ENCODE measurements at regions not wholly inside any gene's neighbourhood (a gene's known extent, or its start where the extent isn't known, plus 50 kb on each side); places are given as distances from the start of the nearest gene placed in this dataset.

- no peaks in the 10 kb centered on the region for H3K4me1 ChIP-seq (ENCODE audit: insufficient read depth)
- H3K4me3 ChIP-seq, result no peak overlapping the region
- no peaks in the 10 kb centered on the region for H3K27me3 ChIP-seq
- 86 to 93% (median 86%) methylated on average over 7 of the region's 7 CpGs for WGBS, 3 donors
- DNase-seq, result no peak
- intact Hi-C loops (cut with DNase I), result no loop called here
- TF ChIP-seq POLR2A (IDR thresholded peaks at IDR 0.05), result no peak
- TF ChIP-seq EP300 (IDR thresholded peaks at IDR 0.05), result no peak
- TF ChIP-seq CTCF (IDR thresholded peaks at IDR 0.05), result no peak
- H3K9me3 ChIP-seq, result no peaks in the 10 kb centered on the region
- no peaks in the 10 kb centered on the region for H3K36me3 ChIP-seq
- no peak overlapping the region for H3K27ac ChIP-seq
Observed at GRCh38 chr2:121873864-121874263, 118.4 kb downstream of the TSN start.

GRCh38 chr2:121875585-121876185, 120.2 kb downstream of the TSN start:
- DNase-seq, result no peak
- H3K36me3 ChIP-seq, result no peaks in the 10 kb centered on the region
- no peaks in the 10 kb centered on the region for H3K27me3 ChIP-seq
- 58 to 73% (median 72%) methylated on average over 2 of the region's 2 CpGs for WGBS, 3 donors
- H3K4me1 ChIP-seq (ENCODE audit: insufficient read depth), result no peaks in the 10 kb centered on the region
- H3K9me3 ChIP-seq, result peaks cover 0 to 3% of the 10 kb centered on the region in 2 donors
- intact Hi-C loops (cut with DNase I), result no loop called here
- H3K27ac ChIP-seq, result no peak overlapping the region
- no peak for TF ChIP-seq POLR2A (IDR thresholded peaks at IDR 0.05)
- no peak for TF ChIP-seq CTCF (IDR thresholded peaks at IDR 0.05)
- no peak for TF ChIP-seq EP300 (IDR thresholded peaks at IDR 0.05)
- no peak overlapping the region for H3K4me3 ChIP-seq

GRCh38 chr2:121877366-121877765, 121.9 kb downstream of the TSN start:
- H3K27ac ChIP-seq, result no peak overlapping the region
- no peaks in the 10 kb centered on the region for H3K27me3 ChIP-seq
- H3K4me3 ChIP-seq, result no peak overlapping the region
- WGBS, 3 donors, result 97 to 100% (median 98%) methylated on average over 1 of the region's 1 CpG
- no peaks in the 10 kb centered on the region for H3K36me3 ChIP-seq
- peaks cover 0 to 3% of the 10 kb centered on the region in 2 donors for H3K9me3 ChIP-seq
- no peaks in the 10 kb centered on the region for H3K4me1 ChIP-seq (ENCODE audit: insufficient read depth)
- TF ChIP-seq EP300 (IDR thresholded peaks at IDR 0.05) (no peak), POLR2A (IDR thresholded peaks at IDR 0.05) (no peak), CTCF (IDR thresholded peaks at IDR 0.05) (no peak)
- no peak for DNase-seq
- intact Hi-C loops (cut with DNase I), result no loop called here

GRCh38 chr2:121880283-121880682, 124.8 kb downstream of the TSN start:
- Histone ChIP-seq H3K27ac (no peak overlapping the region), H3K36me3 (no peaks in the 10 kb centered on the region), H3K4me1 (ENCODE audit: insufficient read depth) (no peaks in the 10 kb centered on the region), H3K9me3 (peaks cover 0 to 3% of the 10 kb centered on the region in 2 donors), H3K4me3 (no peak overlapping the region), H3K27me3 (no peaks in the 10 kb centered on the region)
- 88 to 94% (median 89%) methylated on average over 4 of the region's 4 CpGs for WGBS, 3 donors
- DNase-seq, result no peak
- TF ChIP-seq EP300 (IDR thresholded peaks at IDR 0.05) (no peak), CTCF (IDR thresholded peaks at IDR 0.05) (no peak), POLR2A (IDR thresholded peaks at IDR 0.05) (no peak)
- intact Hi-C loops (cut with DNase I), result no loop called here

Measured in ovary (tissue), 7 donors.